SK-N-SH treated with all-trans-retinoic acid at 6 μM for 48 hours (cell line): ENCODE measurements at regions not wholly inside any gene's neighbourhood (a gene's known extent, or its start where the extent isn't known, plus 50 kb on each side); places are given as distances from the start of the nearest gene placed in this dataset.

Source experiments
- ATAC-seq: fragments of 200-7000 bp; cut with Tn5 transposase; 3 replicates; pipeline ENCODE4 v1.9.1; 2020; ENCODE audit warnings: mild to moderate bottlenecking, moderate library complexity
- ARNTL ChIP-seq: fragments of 450-650 bp; formaldehyde crosslinking; IDR thresholded peaks from 2 replicates; pipeline ENCODE4 v1.5.0; 2020; ENCODE audit warnings: low read depth, mild to moderate bottlenecking, moderate library complexity, borderline replicate concordance
- BACH2 ChIP-seq: fragments of 250-450 bp; sonication (Bioruptor Pico); IDR thresholded peaks from 2 replicates; pipeline ENCODE4 v1.9.0; 2021; ENCODE audit warnings: mild to moderate bottlenecking, borderline replicate concordance
- CSDC2 ChIP-seq: fragments of 250-450 bp; sonication (Bioruptor Pico); IDR thresholded peaks from 2 replicates; pipeline ENCODE4 v1.5.0; 2020; ENCODE audit warnings: mild to moderate bottlenecking, moderate library complexity
- ESRRG ChIP-seq: fragments of 250-450 bp; sonication (Bioruptor Pico); IDR thresholded peaks from 2 replicates; pipeline ENCODE4 v1.6.1; 2021; ENCODE audit warnings: mild to moderate bottlenecking
- GLIS3 ChIP-seq: fragments of 250-450 bp; sonication (Bioruptor Pico); IDR thresholded peaks from 2 replicates; pipeline ENCODE4 v1.5.0; 2020; ENCODE audit warnings: mild to moderate bottlenecking, moderate library complexity
- ISL1 ChIP-seq: fragments of 250-450 bp; sonication (Bioruptor Pico); IDR thresholded peaks from 2 replicates; pipeline ENCODE4 v2.1.2; 2022; ENCODE audit warnings: mild to moderate bottlenecking, moderate library complexity
- OSR1 ChIP-seq: fragments of 250-450 bp; sonication (Bioruptor Pico); IDR thresholded peaks from 2 replicates; pipeline ENCODE4 v1.8.0; 2022; ENCODE audit warnings: moderate library complexity, mild to moderate bottlenecking, inconsistent platforms
- PATZ1 ChIP-seq: fragments of 250-450 bp; sonication (Bioruptor Pico); IDR thresholded peaks from 2 replicates; pipeline ENCODE4 v1.8.0; 2020; ENCODE audit warnings: mild to moderate bottlenecking, moderate library complexity, borderline replicate concordance
- PPARA ChIP-seq: fragments of 250-450 bp; sonication (Bioruptor Pico); IDR thresholded peaks from 2 replicates; pipeline ENCODE4 v1.5.0; 2020; ENCODE audit warnings: mild to moderate bottlenecking, borderline replicate concordance
- RARB ChIP-seq: fragments of 250-450 bp; sonication (Bioruptor Pico); IDR thresholded peaks from 2 replicates; pipeline ENCODE4 v1.8.0; 2021; ENCODE audit warnings: mild to moderate bottlenecking, moderate library complexity
- SNAI2 ChIP-seq: fragments of 250-450 bp; sonication (Bioruptor Pico); IDR thresholded peaks from 2 replicates; pipeline ENCODE4 v1.5.0; 2020; ENCODE audit warnings: mild to moderate bottlenecking, moderate library complexity
- TCF4 ChIP-seq: fragments of 250-450 bp; sonication (Bioruptor Pico); IDR thresholded peaks from 2 replicates; pipeline ENCODE4 v1.8.0; 2021; ENCODE audit warnings: mild to moderate bottlenecking, moderate library complexity, borderline replicate concordance
- TOX ChIP-seq: fragments of 250-450 bp; sonication (Bioruptor Pico); IDR thresholded peaks from 2 replicates; pipeline ENCODE4 v1.8.0; 2021; ENCODE audit warnings: mild to moderate bottlenecking, moderate library complexity, borderline replicate concordance
- ZC3H10 ChIP-seq: fragments of 250-450 bp; sonication (Bioruptor Pico); IDR thresholded peaks from 2 replicates; pipeline ENCODE4 v1.5.1; 2021; ENCODE audit warnings: mild to moderate bottlenecking, moderate library complexity
- ZFP3 ChIP-seq: fragments of 250-450 bp; sonication (Bioruptor Pico); IDR thresholded peaks from 2 replicates; pipeline ENCODE4 v1.5.0; 2020; ENCODE audit warnings: mild to moderate bottlenecking, moderate library complexity
- ZFP30 ChIP-seq: fragments of 450-650 bp; formaldehyde crosslinking; IDR thresholded peaks from 2 replicates; pipeline ENCODE4 v1.5.0; 2022; ENCODE audit warnings: mild to moderate bottlenecking, moderate library complexity
- ZNF565 ChIP-seq: fragments of 450-650 bp; formaldehyde crosslinking; conservative IDR thresholded peaks from 2 replicates; pipeline ENCODE4 v1.5.0; 2020; ENCODE audit warnings: low read depth, mild to moderate bottlenecking, moderate library complexity
- ZNF8 ChIP-seq: fragments of 450-650 bp; formaldehyde crosslinking; IDR thresholded peaks from 2 replicates; pipeline ENCODE4 v1.5.0; 2020; ENCODE audit warnings: mild to moderate bottlenecking, moderate library complexity
- TF ChIP-seq, protein P1 (sequence below): fragments of 250-450 bp; sonication (Bioruptor Pico); IDR thresholded peaks from 2 replicates; pipeline ENCODE4 v1.5.0; 2020; ENCODE audit warnings: mild to moderate bottlenecking, moderate library complexity
- TF ChIP-seq, protein P2 (sequence below): fragments of 250-450 bp; sonication (Bioruptor Pico); IDR thresholded peaks from 2 replicates; pipeline ENCODE4 v1.8.0; 2021; ENCODE audit warnings: low read depth, mild to moderate bottlenecking, moderate library complexity, borderline replicate concordance
- TF ChIP-seq, protein P3 (sequence below): fragments of 250-450 bp; sonication (Bioruptor Pico); IDR thresholded peaks from 2 replicates; pipeline ENCODE4 v1.5.1; 2021; ENCODE audit warnings: mild to moderate bottlenecking, moderate library complexity

- TF ChIP-seq TCF4 (no peak), ZFP30 (CRISPR knock-in tag) (no peak), OSR1 (CRISPR knock-in tag) (no peak), ZFP3 (CRISPR knock-in tag) (no peak), PATZ1 (CRISPR knock-in tag) (no peak), ZNF565 (CRISPR knock-in tag) (no peak), ZNF8 (CRISPR knock-in tag) (no peak), RARB (CRISPR knock-in tag) (no peak), BACH2 (CRISPR knock-in tag) (no peak), GLIS3 (CRISPR knock-in tag) (no peak), ARNTL (no peak)
Observed at GRCh38 chr5:2293906-2294305, 411.2 kb upstream of the IRX4 start (continued).

- TF ChIP-seq ZNF565 (CRISPR knock-in tag) (no peak), SNAI2 (CRISPR knock-in tag) (no peak), OSR1 (CRISPR knock-in tag) (no peak), ESRRG (CRISPR knock-in tag) (no peak)
- TF ChIP-seq, protein P1, sequence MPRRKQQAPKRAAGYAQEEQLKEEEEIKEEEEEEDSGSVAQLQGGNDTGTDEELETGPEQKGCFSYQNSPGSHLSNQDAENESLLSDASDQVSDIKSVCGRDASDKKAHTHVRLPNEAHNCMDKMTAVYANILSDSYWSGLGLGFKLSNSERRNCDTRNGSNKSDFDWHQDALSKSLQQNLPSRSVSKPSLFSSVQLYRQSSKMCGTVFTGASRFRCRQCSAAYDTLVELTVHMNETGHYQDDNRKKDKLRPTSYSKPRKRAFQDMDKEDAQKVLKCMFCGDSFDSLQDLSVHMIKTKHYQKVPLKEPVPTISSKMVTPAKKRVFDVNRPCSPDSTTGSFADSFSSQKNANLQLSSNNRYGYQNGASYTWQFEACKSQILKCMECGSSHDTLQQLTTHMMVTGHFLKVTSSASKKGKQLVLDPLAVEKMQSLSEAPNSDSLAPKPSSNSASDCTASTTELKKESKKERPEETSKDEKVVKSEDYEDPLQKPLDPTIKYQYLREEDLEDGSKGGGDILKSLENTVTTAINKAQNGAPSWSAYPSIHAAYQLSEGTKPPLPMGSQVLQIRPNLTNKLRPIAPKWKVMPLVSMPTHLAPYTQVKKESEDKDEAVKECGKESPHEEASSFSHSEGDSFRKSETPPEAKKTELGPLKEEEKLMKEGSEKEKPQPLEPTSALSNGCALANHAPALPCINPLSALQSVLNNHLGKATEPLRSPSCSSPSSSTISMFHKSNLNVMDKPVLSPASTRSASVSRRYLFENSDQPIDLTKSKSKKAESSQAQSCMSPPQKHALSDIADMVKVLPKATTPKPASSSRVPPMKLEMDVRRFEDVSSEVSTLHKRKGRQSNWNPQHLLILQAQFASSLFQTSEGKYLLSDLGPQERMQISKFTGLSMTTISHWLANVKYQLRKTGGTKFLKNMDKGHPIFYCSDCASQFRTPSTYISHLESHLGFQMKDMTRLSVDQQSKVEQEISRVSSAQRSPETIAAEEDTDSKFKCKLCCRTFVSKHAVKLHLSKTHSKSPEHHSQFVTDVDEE (CRISPR knock-in tag), result no peak
- ATAC-seq, result no peak
Observed at GRCh38 chr5:2291146-2291840, 408.6 kb upstream of the IRX4 start.

DNA sequence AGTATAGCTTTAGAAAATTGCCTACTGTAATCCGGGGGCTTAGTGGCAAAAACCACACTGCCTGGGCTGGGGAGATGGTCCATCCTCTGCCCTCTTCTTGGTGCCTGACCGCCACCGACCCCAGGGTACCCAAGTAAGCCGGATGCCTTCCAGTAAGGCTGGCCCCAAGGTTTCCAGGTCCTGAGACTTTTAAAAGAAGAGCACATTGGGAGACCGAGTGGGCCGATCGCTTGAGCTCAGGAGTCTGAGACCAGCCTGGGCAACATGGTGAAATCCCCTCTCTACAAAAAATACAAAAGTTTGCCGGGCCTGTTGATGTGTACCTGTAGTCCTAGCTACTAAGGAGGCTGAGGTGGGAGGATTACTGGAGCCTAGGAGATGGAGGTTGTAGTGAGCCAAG lies 406.7 kb upstream of the IRX4 start:
- no peak for TF ChIP-seq SNAI2 (CRISPR knock-in tag)
- TF ChIP-seq, protein P2, sequence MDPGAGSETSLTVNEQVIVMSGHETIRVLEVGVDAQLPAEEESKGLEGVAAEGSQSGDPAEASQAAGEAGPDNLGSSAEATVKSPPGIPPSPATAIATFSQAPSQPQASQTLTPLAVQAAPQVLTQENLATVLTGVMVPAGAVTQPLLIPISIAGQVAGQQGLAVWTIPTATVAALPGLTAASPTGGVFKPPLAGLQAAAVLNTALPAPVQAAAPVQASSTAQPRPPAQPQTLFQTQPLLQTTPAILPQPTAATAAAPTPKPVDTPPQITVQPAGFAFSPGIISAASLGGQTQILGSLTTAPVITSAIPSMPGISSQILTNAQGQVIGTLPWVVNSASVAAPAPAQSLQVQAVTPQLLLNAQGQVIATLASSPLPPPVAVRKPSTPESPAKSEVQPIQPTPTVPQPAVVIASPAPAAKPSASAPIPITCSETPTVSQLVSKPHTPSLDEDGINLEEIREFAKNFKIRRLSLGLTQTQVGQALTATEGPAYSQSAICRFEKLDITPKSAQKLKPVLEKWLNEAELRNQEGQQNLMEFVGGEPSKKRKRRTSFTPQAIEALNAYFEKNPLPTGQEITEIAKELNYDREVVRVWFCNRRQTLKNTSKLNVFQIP (CRISPR knock-in tag), result no peak
- no peak for TF ChIP-seq ISL1 (CRISPR knock-in tag)
- TF ChIP-seq CSDC2 (CRISPR knock-in tag), result no peak
- no peak for TF ChIP-seq PPARA (CRISPR knock-in tag)
- no peak for TF ChIP-seq ESRRG (CRISPR knock-in tag)
- TF ChIP-seq PATZ1 (CRISPR knock-in tag), result no peak
- TF ChIP-seq ZFP30 (CRISPR knock-in tag), result no peak
- TF ChIP-seq ZC3H10 (CRISPR knock-in tag), result no peak
- no peak for TF ChIP-seq ZFP3 (CRISPR knock-in tag)
- no peak for TF ChIP-seq GLIS3 (CRISPR knock-in tag)
- no peak for TF ChIP-seq RARB (CRISPR knock-in tag)
- TF ChIP-seq ZNF8 (CRISPR knock-in tag), result no peak
- TF ChIP-seq, protein P3, sequence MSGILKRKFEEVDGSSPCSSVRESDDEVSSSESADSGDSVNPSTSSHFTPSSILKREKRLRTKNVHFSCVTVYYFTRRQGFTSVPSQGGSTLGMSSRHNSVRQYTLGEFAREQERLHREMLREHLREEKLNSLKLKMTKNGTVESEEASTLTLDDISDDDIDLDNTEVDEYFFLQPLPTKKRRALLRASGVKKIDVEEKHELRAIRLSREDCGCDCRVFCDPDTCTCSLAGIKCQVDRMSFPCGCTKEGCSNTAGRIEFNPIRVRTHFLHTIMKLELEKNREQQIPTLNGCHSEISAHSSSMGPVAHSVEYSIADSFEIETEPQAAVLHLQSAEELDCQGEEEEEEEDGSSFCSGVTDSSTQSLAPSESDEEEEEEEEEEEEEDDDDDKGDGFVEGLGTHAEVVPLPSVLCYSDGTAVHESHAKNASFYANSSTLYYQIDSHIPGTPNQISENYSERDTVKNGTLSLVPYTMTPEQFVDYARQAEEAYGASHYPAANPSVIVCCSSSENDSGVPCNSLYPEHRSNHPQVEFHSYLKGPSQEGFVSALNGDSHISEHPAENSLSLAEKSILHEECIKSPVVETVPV (CRISPR knock-in tag), result no peak
- TF ChIP-seq ZNF565 (CRISPR knock-in tag), result no peak
- TF ChIP-seq TCF4, result no peak
- no peak for TF ChIP-seq TOX (CRISPR knock-in tag)
- TF ChIP-seq, protein P1 (CRISPR knock-in tag), result no peak
- no peak for ATAC-seq
